GM18951 (cell line): ENCODE measurements at regions not wholly inside any gene's neighbourhood (a gene's known extent, or its start where the extent isn't known, plus 50 kb on each side); places are given as distances from the start of the nearest gene placed in this dataset.

Experiments used
- POLR2A ChIP-seq: IDR thresholded peaks from 4 replicates; pipeline ENCODE4 v1.6.1; 2011; ENCODE audit warnings: mild to moderate bottlenecking; ENCODE audit not compliant: insufficient read length, insufficient read depth; ENCODE audit errors: extremely low read depth
- in situ Hi-C: fragments of 300-500 bp; cut with MboI; formaldehyde crosslinking; loops from one replicate; pipeline ENCODE4 v1.12.0; 2022; ENCODE audit warnings: low sequenced_read_pairs, mixed read lengths, inconsistent platforms; ENCODE audit not compliant: unreplicated experiment

DNA sequence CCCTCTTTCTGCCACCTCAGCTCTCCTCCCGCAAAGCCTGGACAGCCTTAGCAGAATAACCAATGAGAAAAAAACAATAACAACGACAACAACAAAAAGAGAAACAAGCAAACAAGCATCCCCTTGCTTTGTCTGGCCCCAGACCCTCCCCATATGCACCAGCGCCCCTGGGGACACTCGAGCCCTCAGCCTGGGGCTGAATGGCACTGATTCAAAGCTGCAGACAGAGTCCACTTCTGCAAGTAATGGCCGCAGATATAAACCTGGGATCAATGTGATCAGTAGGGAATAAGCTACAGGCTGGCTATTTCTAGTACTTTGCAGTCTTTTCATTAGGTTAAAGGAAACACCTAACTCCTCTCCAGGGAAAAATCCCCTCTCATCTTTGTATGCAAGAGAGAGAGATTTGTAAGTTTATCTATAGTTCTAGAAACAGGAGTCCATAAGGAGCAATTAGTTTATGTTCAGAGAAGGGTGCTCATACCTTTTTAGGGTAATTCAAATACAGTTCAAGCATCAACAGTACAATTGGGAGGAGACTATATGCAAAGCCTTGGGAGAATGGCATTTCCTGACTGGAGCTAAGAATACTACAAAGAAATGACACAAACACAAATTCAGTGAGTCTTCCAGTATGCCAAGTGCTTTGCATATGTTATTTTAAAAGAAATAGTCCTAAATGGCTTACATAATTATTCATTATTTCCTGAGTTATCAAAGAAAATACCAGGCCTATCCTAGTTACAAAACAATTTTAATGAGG lies 122.3 kb upstream of the DDX18 start:
- in situ Hi-C loops, result no loop called here
- no peak for TF ChIP-seq POLR2A

DNA sequence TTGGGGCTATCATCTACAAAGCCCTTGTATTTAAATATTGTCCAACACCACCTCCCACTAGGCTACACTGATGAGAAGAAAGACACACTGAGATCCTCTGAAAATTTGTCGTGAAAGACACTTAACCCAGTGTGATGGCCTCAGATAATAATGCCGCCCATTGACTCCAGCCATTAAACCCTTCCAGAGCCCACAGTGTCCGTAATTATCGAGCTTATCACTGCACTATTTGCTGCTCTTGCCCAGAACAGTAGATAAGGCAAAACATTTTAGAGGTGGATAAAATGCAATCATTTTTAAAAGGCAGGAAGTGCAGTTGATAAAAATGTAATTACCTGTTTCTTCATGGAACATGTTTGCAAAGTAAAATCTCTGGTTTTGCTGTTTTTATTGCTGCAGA lies 121.3 kb upstream of the DDX18 start:
- in situ Hi-C loops, result no loop called here

DNA sequence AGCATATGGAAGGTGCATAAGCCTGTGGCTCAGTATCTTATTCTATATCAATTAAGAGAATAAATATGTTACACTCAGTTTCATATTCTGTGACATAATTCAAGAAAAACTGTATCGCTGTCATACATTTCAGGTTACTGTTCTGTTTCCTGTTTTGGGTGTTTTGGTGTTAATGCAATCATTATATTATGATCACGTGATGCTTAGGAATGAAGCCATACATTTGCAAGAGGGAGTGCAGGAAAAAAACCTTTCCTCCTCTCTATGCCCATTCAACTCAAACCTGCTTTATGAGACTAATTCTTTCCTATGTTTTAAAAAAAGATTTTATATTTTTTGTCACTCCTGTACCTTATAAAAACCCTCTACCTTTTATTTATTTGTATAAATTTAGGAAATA lies 120.8 kb upstream of the DDX18 start:
- in situ Hi-C loops, result no loop called here
- TF ChIP-seq POLR2A, result no peak

More for the DNA sequence above, 121.3 kb upstream of the DDX18 start:
- TF ChIP-seq POLR2A, result no peak

DNA sequence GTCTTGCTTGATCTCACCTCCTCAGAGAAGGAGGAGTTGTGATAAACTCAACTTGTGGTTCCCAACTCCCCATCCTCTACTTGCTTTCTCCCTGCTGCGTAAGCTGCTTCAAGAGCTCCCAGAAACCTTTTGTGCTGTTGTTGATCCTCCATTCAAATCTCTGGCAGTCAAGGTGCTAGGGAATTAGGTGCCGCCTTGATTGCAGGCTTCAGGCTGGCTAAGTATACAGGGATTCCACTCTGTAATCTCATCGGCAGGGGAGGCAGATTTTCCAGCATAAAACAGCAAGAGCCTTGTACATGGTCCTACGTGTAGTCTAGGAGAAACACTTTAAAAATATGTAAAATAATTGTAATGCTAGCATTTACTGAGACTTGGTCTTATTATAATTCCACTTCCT lies 116.2 kb upstream of the DDX18 start:
- no peak for TF ChIP-seq POLR2A
- in situ Hi-C loops, result no loop called here

DNA sequence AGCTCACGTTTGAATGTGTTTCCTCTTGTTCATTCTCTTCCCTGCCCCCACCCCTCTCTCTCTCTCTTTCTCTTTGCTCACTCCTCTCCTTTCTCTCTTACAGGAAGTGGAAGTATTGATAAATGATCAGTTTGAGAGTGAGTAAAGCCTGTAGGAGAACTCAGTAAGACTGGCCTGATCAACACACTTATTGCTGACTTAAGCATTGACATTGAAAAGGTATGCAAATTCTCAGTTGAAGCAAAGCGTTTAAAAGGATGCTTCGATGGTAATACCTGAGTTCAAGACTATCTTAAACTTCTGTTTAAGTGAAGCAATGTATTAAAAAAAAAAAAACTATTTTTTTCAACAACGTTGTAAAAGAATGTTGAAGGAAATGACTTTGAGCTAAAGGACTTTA lies 115.7 kb upstream of the DDX18 start:
- TF ChIP-seq POLR2A, result no peak
- in situ Hi-C loops, result no loop called here

DNA sequence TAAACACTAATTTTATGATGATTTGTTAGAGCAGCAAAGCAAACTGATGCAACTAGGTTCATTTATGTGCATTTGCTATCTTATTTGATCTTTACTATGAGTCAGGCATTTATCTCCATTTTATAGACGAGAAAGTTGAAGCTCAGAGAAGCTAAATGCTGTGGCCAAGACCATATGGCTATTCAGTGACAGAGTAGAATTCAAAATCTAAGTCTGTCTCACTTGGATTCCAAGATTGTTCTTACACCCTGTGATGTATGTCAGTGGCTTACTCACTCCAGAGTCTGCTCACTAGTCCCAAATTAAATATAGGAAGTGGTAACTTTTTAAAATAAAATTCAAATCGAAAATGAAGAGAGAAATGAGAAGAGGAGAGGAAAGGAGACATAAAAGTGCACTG lies 114.0 kb upstream of the DDX18 start:
- no peak for TF ChIP-seq POLR2A
- in situ Hi-C loops, result no loop called here

DNA sequence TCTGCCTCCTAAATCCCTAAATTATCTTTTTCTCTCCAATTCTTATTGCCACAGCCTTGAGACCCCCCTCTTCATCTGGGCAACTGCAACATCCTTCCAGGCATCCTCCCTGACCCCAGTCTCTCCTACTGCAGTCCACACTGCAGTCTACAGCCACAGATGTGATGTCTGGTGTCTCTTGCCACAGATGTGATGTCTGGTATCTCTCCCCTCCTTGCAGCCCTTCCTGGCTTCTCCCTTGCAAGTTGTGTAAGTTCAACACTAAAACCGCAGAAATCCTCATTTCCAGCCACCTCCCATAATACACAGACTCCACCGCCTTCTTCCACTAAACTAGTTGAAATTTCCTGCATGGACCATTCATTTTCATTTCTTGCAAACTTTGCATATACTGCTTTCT lies 113.1 kb upstream of the DDX18 start:
- no peak for TF ChIP-seq POLR2A
- in situ Hi-C loops, result no loop called here

DNA sequence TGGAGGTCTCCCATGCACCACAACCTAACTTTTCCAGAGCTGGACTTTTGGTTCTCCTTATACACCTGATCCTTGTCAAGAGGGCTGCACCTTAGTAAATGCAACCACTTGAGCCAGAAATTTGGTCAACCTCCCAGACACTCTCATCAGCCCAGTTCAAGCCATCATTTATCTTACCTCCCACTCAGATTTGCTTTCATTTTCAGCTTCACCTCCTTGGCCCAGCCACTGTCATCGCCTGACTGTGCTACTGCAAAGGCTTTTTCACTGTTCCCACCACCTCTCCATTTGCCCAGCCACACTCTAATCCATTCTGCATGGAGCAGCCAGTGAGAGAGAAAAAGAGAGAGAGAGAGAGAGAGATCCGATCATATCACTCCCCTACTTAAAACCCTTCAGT lies 112.4 kb upstream of the DDX18 start:
- in situ Hi-C loops, result no loop called here
- no peak for TF ChIP-seq POLR2A

DNA sequence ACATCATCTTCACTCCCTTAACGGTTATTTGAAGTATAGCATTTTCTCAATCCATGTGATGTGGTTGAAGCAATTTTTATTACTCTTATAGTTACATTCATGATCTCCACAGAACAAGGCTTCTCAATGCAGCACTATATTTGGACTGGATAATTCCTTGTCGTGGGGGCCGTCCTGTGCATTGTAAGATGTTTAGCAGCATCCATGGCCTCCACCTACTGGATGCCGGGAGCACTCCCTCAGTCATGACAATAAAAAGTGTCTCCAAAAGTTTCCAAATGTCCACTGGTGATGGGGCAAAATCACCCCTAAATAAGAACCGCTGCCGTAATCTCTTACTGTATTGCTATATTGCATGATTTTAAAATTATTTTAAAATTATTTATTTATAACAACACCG lies 110.6 kb upstream of the DDX18 start:
- in situ Hi-C loops, result no loop called here
- no peak for TF ChIP-seq POLR2A

DNA sequence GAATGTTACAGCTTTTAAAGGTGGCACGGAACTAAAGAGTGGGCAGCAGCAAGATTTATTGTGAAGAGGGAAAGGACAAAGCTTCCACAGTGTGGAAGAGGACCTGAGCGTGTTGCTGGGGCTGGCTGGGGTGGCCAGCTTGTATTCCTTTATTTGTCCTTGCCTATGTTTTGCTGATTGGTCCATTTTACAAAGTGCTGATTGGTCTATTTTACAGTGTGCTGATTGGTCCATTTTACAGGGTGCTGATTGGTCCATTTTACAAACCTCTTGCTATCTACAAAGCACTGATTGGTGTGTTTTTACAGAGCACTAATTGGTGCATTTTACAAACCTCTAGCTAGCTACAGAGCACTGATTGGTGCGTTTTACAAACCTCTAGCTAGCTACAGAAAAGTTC lies 109.7 kb upstream of the DDX18 start:
- in situ Hi-C loops, result no loop called here
- TF ChIP-seq POLR2A, result no peak

DNA sequence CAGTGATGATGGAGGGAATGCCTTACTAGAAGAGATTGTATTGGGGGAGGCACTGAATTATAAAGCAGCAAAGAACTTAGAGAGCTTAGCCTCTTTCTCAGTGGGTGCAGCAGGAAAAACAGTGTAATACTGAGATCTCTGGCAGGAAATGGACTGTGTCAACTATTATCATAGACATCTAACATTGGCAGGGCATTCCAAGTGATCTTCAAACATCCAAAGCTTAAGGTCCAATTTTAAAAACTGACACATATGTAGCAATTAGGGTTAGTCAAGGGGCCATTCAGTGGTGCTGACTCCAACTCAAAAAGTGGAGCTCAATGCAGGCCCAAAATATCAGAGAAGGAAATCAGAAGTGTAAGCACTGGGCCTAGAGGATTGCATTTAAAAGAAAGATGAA lies 106.6 kb upstream of the DDX18 start:
- in situ Hi-C loops, result no loop called here
- no peak for TF ChIP-seq POLR2A

DNA sequence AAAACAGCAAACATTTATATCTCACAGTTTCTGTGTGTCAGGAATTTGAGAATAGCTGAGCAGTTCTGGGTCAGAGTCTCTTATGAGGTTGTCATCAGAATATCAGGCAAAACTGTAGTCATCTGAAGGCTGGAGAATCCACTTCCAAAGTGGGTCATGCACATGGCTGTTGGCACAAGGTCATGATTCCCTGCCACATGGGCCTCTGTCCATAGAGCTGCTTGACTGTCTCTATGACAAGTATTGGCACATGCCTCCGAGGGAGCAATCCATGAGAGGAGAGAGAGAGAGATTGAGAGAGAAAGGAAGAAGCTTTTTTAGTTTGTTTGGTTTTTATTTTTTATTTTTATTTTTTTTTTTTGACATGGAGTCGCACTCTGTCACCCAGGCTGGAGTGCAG lies 101.8 kb upstream of the DDX18 start:
- in situ Hi-C loops, result no loop called here
- no peak for TF ChIP-seq POLR2A

DNA sequence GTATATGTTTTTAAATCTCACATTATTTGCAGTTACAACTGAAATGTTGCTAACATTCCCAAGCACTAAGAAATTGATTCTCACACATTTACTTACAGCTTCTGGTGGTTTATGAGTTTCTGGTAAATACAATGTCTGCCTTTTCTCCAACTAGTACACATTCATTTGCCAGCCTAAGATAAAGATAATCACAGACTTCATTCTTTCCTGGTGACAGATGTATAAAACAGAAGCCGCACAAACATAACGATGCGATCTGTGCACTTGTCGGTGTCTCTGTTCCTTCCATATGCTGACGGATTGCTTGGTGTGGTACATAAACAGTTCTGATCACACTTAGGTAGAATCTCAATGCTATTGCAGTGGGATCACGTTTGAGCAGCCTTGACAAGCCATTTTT lies 100.4 kb upstream of the DDX18 start:
- TF ChIP-seq POLR2A, result no peak
- in situ Hi-C loops, result no loop called here

DNA sequence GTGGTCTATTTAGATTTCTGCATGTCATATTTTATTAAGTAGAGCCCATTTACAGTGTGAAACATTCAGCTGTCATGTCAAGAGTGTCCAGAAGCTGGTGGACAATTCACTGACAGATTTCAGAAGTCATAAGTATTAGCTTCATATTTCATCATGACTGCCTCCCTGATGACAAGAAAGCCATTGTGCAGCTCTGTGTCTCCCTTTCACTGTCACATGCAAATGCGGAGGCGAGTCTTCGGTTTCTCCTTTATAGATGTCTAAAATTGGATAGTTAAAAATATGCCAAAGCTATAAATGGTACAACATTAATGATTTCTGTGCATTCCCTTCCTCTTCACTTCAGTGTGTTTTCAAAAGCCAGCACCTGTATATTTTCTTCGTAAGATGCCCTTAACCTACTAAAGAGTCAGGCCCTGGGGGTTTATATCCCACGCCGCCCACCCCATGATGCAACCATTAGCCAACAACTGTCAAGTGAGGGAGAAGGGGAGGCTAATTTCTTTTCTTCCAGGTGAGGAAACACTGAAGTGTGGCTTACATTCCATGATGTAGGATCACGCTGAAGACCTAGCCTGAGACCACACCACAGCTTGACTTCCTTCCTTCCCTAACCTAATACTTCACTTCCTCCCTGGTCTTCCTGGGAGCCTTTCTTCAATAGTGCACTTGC lies 99.6 kb upstream of the DDX18 start:
- no peak for TF ChIP-seq POLR2A
- in situ Hi-C loops, result no loop called here
